GM12878 (cell line): ENCODE measurements at regions not wholly inside any gene's neighbourhood (a gene's known extent, or its start where the extent isn't known, plus 50 kb on each side); places are given as distances from the start of the nearest gene placed in this dataset.

Experiments used
- ATAC-seq: fragments of 200-7000 bp; cut with Tn5 transposase; 3 replicates; pipeline ENCODE4 v1.9.1; 2020; ENCODE audit warnings: mild to moderate bottlenecking, moderate library complexity
- BruUV-seq: library from RNA; stranded (reverse); fragments of 400-500 nt; replicated peaks from 2 replicates; lab custom pipeline; 2021; lab: Mats Ljungman, UMichigan
- CTCF ChIA-PET: fragments of 300-600 bp; sonication (Branson Sonifier 250); formaldehyde crosslinking; extraction: SDS; loops from one replicate; lab custom pipeline; 2021; ENCODE audit warnings: inconsistent platforms; lab: Yijun Ruan, JAX
- POLR2A ChIA-PET: fragments of 350-600 bp; formaldehyde crosslinking; extraction: SDS; loops from one replicate; lab custom pipeline; 2021; ENCODE audit warnings: inconsistent platforms; lab: Charles Lee
- RAD21 ChIA-PET: fragments of 300-600 bp; sonication (Branson Sonifier 250); formaldehyde crosslinking; loops from one replicate; lab custom pipeline; 2023; ENCODE audit warnings: antibody characterized with exemption; ENCODE audit not compliant: unreplicated experiment; lab: Charles Lee
- SMC1A ChIA-PET: fragments of 300-600 bp; sonication (Branson Sonifier 250); formaldehyde crosslinking; loops from one replicate; lab custom pipeline; 2023; ENCODE audit not compliant: unreplicated experiment, uncharacterized antibody; lab: Charles Lee
- DNase-seq: peaks from one replicate; pipeline ENCODE4 v3.0.0-alpha.2; 2011; ENCODE audit warnings: low read depth, low spot score
- FAIRE-seq: peaks from 3 replicates; lab custom pipeline; 2011; peaks lifted over from hg19 to GRCh38; lab: Jason Lieb, UNC
- H2AFZ ChIP-seq: 2 replicates; pipeline ENCODE4 v1.6.0; 2011; ENCODE audit warnings: low read depth, low read length, control low read depth; ENCODE audit not compliant: control insufficient read depth
- H3K27ac ChIP-seq: 2 replicates; pipeline ENCODE4 v1.5.1; 2011; ENCODE audit warnings: control low read depth; ENCODE audit not compliant: control insufficient read depth, insufficient read depth
- H3K27me3 ChIP-seq, 2 experiments: replicated peaks in 1 of 2; 2 replicates each; pipeline versions ENCODE4 v1.6.0 to v1.6.1; 2011; ENCODE audit warnings: low read length in 1 of 2; ENCODE audit not compliant: control insufficient read depth in 2 of 2, insufficient read depth in 2 of 2
- H3K36me3 ChIP-seq, 2 experiments: 2 replicates each; pipeline ENCODE4 v1.5.1; 2011; ENCODE audit warnings: low read length in 1 of 2; ENCODE audit not compliant: control insufficient read depth in 2 of 2, insufficient read depth in 2 of 2
- H3K4me1 ChIP-seq: 2 replicates; pipeline ENCODE4 v1.6.1; 2011; ENCODE audit warnings: mild to moderate bottlenecking, low read length, moderate library complexity, mixed read lengths; ENCODE audit not compliant: control insufficient read depth, insufficient read depth
- H3K4me2 ChIP-seq: 2 replicates; pipeline ENCODE4 v1.6.0; 2011; ENCODE audit warnings: control low read depth; ENCODE audit not compliant: control insufficient read depth, insufficient read depth
- H3K4me3 ChIP-seq: fragments of 200-600 bp; sonication (generic); 2 replicates; pipeline ENCODE4 v1.5.1; 2016
- H3K79me2 ChIP-seq: 2 replicates; pipeline ENCODE4 v1.6.0; 2011; ENCODE audit warnings: low read length; ENCODE audit not compliant: control insufficient read depth, insufficient read depth
- H3K9ac ChIP-seq: 2 replicates; pipeline ENCODE4 v1.8.0; 2011; ENCODE audit warnings: low read length, control low read depth, mixed read lengths; ENCODE audit not compliant: control insufficient read depth, insufficient read depth
- H3K9me3 ChIP-seq: replicated peaks from 3 replicates; pipeline ENCODE4 v1.5.1; 2011; ENCODE audit warnings: mild to moderate bottlenecking, low read length; ENCODE audit not compliant: control insufficient read depth, insufficient read depth
- H4K20me1 ChIP-seq: 2 replicates; pipeline ENCODE4 v1.6.0; 2011; ENCODE audit not compliant: control insufficient read depth, insufficient read depth
- CREM ChIP-seq: IDR thresholded peaks from 2 replicates; pipeline ENCODE4 v1.6.1; 2014; ENCODE audit warnings: antibody characterized with exemption, low read depth
- EED ChIP-seq: sonication (generic); IDR thresholded peaks from 2 replicates; pipeline ENCODE4 v1.6.1; 2016; ENCODE audit warnings: antibody characterized with exemption, low read depth
- IKZF2 ChIP-seq, 2 experiments: fragments of 450-650 bp; IDR thresholded peaks; 2 replicates each; pipeline ENCODE4 v1.6.1; 2017; ENCODE audit warnings: mild to moderate bottlenecking in 2 of 2, moderate library complexity in 2 of 2
- NFIC ChIP-seq: IDR thresholded peaks from 2 replicates; pipeline ENCODE4 v1.6.1; 2012; ENCODE audit warnings: low read depth, mild to moderate bottlenecking, inconsistent platforms, low read length, moderate library complexity
- WGBS: methylation state at CpG from one replicate; pipeline ENCODE4 v1.1.6; 2016; ENCODE audit warnings: low lambda C conversion rate; ENCODE audit not compliant: insufficient replicate concordance, insufficient coverage; ENCODE audit errors: missing lambda C conversion rate; 5-methylcytosine and 5-hydroxymethylcytosine counted together
- in situ Hi-C: fragments of 300-500 bp; cut with MboI; formaldehyde crosslinking; loops from 9 replicates; pipeline ENCODE4 v1.14.3; 2018; ENCODE audit warnings: mixed read lengths
- intact Hi-C: fragments of 100-400 bp; cut with micrococcal nuclease; formaldehyde crosslinking; loops from one replicate; pipeline ENCODE4 v1.14.2; 2022; ENCODE audit not compliant: unreplicated experiment
- TF ChIP-seq, protein P1 (sequence below): fragments of 450-650 bp; IDR thresholded peaks from 2 replicates; pipeline ENCODE4 v1.6.1; 2017; ENCODE audit warnings: mild to moderate bottlenecking, moderate library complexity
- TF ChIP-seq, protein P2 (sequence below): fragments of 450-650 bp; IDR thresholded peaks from 2 replicates; pipeline ENCODE4 v1.6.1; 2017; ENCODE audit warnings: mild to moderate bottlenecking, moderate library complexity

DNA sequence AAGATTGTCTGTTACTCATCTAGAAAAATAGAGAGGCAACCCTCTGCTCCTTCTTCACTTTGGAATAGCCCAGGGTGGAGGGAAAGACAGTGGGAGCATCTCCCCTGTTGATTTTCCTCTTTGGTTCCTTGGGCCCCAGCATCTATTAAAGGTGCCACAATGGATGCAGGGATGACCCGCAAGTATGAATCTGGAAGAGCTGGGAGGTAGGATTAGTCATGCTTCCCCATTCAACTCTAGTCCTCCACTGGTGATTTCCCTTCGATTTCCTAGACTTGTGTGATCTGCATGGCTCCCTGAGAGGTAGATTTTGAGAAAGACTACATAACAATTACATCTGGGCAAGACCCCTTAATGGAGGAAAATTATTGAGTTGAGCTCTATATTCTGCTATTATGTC, 127.8 kb downstream of the MAGEE1 start:
- SMC1A ChIA-PET = interaction anchor here (0.6 to 1.5 kb wide), 2 partner anchors 246 to 1474 kb away, joined by 3 to 4 read pairs; no protein-coding TSS in a partner anchor

More for the DNA sequence above, 127.8 kb downstream of the MAGEE1 start:
- H3K79me2 ChIP-seq = no peaks in the 10 kb centered on the region
- H2AFZ ChIP-seq = no peak overlapping the region
- H3K9me3 ChIP-seq = peaks cover 2% of the 10 kb centered on the region; the same call in 2 of the 3 replicates
- no peak overlapping the region for H3K27ac ChIP-seq
- 44% methylated on average over 2 of the region's 2 CpGs for WGBS
- intact Hi-C loops (no loop called here), in situ Hi-C loops (loop anchor here (10.0 kb wide), 1 partner anchor 1470 kb away; no protein-coding TSS in a partner anchor)
- no peak overlapping the region for H3K4me2 ChIP-seq
- DNase-seq = no peak
- H3K36me3 ChIP-seq = no peaks in the 10 kb centered on the region
- H3K9ac ChIP-seq = no peak overlapping the region
- no peaks in the 10 kb centered on the region for H4K20me1 ChIP-seq
- FAIRE-seq = no peak
- no peak overlapping the region for H3K4me3 ChIP-seq
- ChIA-PET POLR2A (no interaction called here), RAD21 (interaction anchor here (1.0 to 1.3 kb wide), 2 partner anchors 277 to 1470 kb away, joined by 3 to 4 read pairs; no protein-coding TSS in a partner anchor), CTCF (interaction anchor here (1.4 kb wide), 2 partner anchors 1470 to 1474 kb away, joined by 6 to 8 read pairs; no protein-coding TSS in a partner anchor)
- no peaks in the 10 kb centered on the region for H3K4me1 ChIP-seq
- no peak for ATAC-seq
- no TSS peak for BruUV-seq
- no peaks in the 10 kb centered on the region for H3K27me3 ChIP-seq
- TF ChIP-seq EED (no peak), NFIC (no peak), CREM (no peak), IKZF2 (IDR thresholded peaks at IDR 0.05) (no peak)
- TF ChIP-seq, protein P1, sequence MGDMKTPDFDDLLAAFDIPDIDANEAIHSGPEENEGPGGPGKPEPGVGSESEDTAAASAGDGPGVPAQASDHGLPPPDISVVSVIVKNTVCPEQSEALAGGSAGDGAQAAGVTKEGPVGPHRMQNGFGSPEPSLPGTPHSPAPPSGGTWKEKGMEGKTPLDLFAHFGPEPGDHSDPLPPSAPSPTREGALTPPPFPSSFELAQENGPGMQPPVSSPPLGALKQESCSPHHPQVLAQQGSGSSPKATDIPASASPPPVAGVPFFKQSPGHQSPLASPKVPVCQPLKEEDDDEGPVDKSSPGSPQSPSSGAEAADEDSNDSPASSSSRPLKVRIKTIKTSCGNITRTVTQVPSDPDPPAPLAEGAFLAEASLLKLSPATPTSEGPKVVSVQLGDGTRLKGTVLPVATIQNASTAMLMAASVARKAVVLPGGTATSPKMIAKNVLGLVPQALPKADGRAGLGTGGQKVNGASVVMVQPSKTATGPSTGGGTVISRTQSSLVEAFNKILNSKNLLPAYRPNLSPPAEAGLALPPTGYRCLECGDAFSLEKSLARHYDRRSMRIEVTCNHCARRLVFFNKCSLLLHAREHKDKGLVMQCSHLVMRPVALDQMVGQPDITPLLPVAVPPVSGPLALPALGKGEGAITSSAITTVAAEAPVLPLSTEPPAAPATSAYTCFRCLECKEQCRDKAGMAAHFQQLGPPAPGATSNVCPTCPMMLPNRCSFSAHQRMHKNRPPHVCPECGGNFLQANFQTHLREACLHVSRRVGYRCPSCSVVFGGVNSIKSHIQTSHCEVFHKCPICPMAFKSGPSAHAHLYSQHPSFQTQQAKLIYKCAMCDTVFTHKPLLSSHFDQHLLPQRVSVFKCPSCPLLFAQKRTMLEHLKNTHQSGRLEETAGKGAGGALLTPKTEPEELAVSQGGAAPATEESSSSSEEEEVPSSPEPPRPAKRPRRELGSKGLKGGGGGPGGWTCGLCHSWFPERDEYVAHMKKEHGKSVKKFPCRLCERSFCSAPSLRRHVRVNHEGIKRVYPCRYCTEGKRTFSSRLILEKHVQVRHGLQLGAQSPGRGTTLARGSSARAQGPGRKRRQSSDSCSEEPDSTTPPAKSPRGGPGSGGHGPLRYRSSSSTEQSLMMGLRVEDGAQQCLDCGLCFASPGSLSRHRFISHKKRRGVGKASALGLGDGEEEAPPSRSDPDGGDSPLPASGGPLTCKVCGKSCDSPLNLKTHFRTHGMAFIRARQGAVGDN = no peak
- TF ChIP-seq, protein P2, sequence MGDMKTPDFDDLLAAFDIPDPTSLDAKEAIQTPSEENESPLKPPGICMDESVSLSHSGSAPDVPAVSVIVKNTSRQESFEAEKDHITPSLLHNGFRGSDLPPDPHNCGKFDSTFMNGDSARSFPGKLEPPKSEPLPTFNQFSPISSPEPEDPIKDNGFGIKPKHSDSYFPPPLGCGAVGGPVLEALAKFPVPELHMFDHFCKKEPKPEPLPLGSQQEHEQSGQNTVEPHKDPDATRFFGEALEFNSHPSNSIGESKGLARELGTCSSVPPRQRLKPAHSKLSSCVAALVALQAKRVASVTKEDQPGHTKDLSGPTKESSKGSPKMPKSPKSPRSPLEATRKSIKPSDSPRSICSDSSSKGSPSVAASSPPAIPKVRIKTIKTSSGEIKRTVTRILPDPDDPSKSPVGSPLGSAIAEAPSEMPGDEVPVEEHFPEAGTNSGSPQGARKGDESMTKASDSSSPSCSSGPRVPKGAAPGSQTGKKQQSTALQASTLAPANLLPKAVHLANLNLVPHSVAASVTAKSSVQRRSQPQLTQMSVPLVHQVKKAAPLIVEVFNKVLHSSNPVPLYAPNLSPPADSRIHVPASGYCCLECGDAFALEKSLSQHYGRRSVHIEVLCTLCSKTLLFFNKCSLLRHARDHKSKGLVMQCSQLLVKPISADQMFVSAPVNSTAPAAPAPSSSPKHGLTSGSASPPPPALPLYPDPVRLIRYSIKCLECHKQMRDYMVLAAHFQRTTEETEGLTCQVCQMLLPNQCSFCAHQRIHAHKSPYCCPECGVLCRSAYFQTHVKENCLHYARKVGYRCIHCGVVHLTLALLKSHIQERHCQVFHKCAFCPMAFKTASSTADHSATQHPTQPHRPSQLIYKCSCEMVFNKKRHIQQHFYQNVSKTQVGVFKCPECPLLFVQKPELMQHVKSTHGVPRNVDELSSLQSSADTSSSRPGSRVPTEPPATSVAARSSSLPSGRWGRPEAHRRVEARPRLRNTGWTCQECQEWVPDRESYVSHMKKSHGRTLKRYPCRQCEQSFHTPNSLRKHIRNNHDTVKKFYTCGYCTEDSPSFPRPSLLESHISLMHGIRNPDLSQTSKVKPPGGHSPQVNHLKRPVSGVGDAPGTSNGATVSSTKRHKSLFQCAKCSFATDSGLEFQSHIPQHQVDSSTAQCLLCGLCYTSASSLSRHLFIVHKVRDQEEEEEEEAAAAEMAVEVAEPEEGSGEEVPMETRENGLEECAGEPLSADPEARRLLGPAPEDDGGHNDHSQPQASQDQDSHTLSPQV = no peak
